Erythroblast (primary cell): ENCODE measurements at regions not wholly inside any gene's neighbourhood (a gene's known extent, or its start where the extent isn't known, plus 50 kb on each side); places are given as distances from the start of the nearest gene placed in this dataset.

ENCODE experiments used
- GATA1 ChIP-seq: IDR thresholded peaks from 2 replicates; pipeline ENCODE4 v1.6.1; 2011; ENCODE audit warnings: low read depth, mild to moderate bottlenecking, control low read depth, low read length, moderate library complexity
- POLR2A ChIP-seq: IDR thresholded peaks from 2 replicates; pipeline ENCODE4 v1.6.1; 2011; ENCODE audit warnings: mild to moderate bottlenecking, low read length

GRCh38 chr20:60641879-60642447 lies 610.1 kb upstream of the CDH4 start:
- no peak for TF ChIP-seq POLR2A
- no peak for TF ChIP-seq GATA1
